ENCODE measurements at regions not wholly inside any gene's neighbourhood (a gene's known extent, or its start where the extent isn't known, plus 50 kb on each side); places are given as distances from the start of the nearest gene placed in this dataset.

DNA sequence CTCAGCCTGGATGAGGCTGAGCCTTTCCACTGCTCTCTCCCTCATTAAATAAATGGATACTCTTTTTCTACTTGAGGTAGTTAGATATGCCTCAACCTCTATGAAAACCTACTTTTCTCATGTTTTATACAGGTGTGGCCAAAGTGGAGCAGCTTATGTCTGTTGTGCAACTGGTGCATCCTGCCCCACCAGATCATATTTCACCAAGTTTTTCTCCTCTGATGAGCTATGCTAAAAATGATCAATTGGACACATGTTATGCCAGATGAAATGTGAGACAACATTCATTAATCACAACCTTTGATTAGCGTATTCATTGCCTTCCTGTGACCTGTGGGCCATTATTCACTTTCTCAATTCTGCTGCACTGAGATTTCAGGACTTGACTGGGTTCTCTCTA, 106.9 kb upstream of the NEDD9 start:
- no peak overlapping the region for H2BK15ac ChIP-seq (ENCODE audit: low read depth, low read length)
- no peak overlapping the region for H4K8ac ChIP-seq (ENCODE audit: low read depth in 2 of 2, low read length in 2 of 2)
- DNase-seq = no peak
- H3K4ac ChIP-seq (ENCODE audit: low read depth, low read length) = no peak overlapping the region
- H3K56ac ChIP-seq (ENCODE audit: extremely low read depth, insufficient read depth, low read length) = no peak overlapping the region
- intact Hi-C loops (cut with micrococcal nuclease) = no loop called here
- no peak overlapping the region for H3K27ac ChIP-seq (ENCODE audit: insufficient read depth, low read length)
- POLR2A ChIA-PET (ENCODE audit: unreplicated experiment) = no interaction called here
- no peak overlapping the region for H2AK9ac ChIP-seq (replicated peaks; ENCODE audit: low read depth, low read length, poor library complexity)
- no peaks in the 10 kb centered on the region for H3K79me1 ChIP-seq (ENCODE audit: low read depth in 1 of 2, low read length in 2 of 2)
- WGBS, 2 experiments (ENCODE audit: extremely low coverage in 2 of 2, insufficient read length in 1 of 2) = 67% methylated on average over 1 of the region's 1 CpG; no CpG with 5 or more reads in 1 of the 2 experiments
- H3K4me1 ChIP-seq (ENCODE audit: control insufficient read depth, insufficient read depth, low read length) = no peaks in the 10 kb centered on the region
- H3K23ac ChIP-seq (ENCODE audit: low read depth, low read length) = no peak overlapping the region
- no peak for ATAC-seq (ENCODE audit: low read depth)
- no peaks in the 10 kb centered on the region for H3K36me3 ChIP-seq (ENCODE audit: control insufficient read depth, insufficient read depth, low read length)
- H3K9me1 ChIP-seq (ENCODE audit: insufficient read depth, low read length) = no peaks in the 10 kb centered on the region
- H3K9me3 ChIP-seq (ENCODE audit: control insufficient read depth, insufficient read depth, low read length) = peaks cover 2% of the 10 kb centered on the region
- TF ChIP-seq, protein P1, sequence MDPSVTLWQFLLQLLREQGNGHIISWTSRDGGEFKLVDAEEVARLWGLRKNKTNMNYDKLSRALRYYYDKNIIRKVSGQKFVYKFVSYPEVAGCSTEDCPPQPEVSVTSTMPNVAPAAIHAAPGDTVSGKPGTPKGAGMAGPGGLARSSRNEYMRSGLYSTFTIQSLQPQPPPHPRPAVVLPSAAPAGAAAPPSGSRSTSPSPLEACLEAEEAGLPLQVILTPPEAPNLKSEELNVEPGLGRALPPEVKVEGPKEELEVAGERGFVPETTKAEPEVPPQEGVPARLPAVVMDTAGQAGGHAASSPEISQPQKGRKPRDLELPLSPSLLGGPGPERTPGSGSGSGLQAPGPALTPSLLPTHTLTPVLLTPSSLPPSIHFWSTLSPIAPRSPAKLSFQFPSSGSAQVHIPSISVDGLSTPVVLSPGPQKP (IDR thresholded peaks at IDR 0.05; ENCODE audit: borderline replicate concordance, low read depth, low read length) = no peak
- TF ChIP-seq MAZ (IDR thresholded peaks at IDR 0.05; ENCODE audit: borderline replicate concordance, low read depth, low read length) (no peak), RAD21 (IDR thresholded peaks at IDR 0.05; ENCODE audit: low read length) (no peak), SMC3 (IDR thresholded peaks at IDR 0.05; ENCODE audit: low read depth, low read length) (no peak), POLR2A (IDR thresholded peaks at IDR 0.05; ENCODE audit: low read depth, low read length) (no peak), BHLHE40 (IDR thresholded peaks at IDR 0.05; ENCODE audit: low read depth, low read length) (no peak), MXI1 (IDR thresholded peaks at IDR 0.05; ENCODE audit: borderline replicate concordance, low read depth, low read length) (no peak), RCOR1 (IDR thresholded peaks at IDR 0.05; ENCODE audit: insufficient replicate concordance, low read length) (no peak), FOS (IDR thresholded peaks at IDR 0.05; ENCODE audit: low read depth, low read length) (no peak), CEBPB (IDR thresholded peaks at IDR 0.05; ENCODE audit: low read depth, low read length) (no peak)
- TF ChIP-seq, protein P2, sequence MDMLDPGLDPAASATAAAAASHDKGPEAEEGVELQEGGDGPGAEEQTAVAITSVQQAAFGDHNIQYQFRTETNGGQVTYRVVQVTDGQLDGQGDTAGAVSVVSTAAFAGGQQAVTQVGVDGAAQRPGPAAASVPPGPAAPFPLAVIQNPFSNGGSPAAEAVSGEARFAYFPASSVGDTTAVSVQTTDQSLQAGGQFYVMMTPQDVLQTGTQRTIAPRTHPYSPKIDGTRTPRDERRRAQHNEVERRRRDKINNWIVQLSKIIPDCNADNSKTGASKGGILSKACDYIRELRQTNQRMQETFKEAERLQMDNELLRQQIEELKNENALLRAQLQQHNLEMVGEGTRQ (IDR thresholded peaks at IDR 0.05; ENCODE audit: low read depth, low read length) = no peak
- no peak overlapping the region for H3K18ac ChIP-seq (ENCODE audit: low read depth, low read length)
- H4K5ac ChIP-seq (ENCODE audit: low read depth, low read length) = no peak overlapping the region
- H4K91ac ChIP-seq (ENCODE audit: insufficient read depth, low read depth, low read length) = no peak overlapping the region
- dilution Hi-C loops (cut with HindIII; ENCODE audit: low sequenced_read_pairs, unreplicated experiment) = no loop called here
- CTCF ChIA-PET = interaction anchor here (0.6 to 0.7 kb wide), 2 partner anchors 11 to 12 kb away, joined by 3 to 6 read pairs; no protein-coding TSS in a partner anchor
- in situ Hi-C loops (cut with MboI; ENCODE audit: low sequenced_read_pairs) = no loop called here
- H2BK120ac ChIP-seq (ENCODE audit: low read depth, low read length) = no peak overlapping the region
- no peaks in the 10 kb centered on the region; the same call in 1 of the 2 replicates for H3K27me3 ChIP-seq (ENCODE audit: control insufficient read depth, insufficient read depth, low read length)
- no peak overlapping the region for H2AFZ ChIP-seq (replicated peaks; ENCODE audit: low read length, poor library complexity)
- BruUV-seq (replicated peaks) = no TSS peak
- H3K4me3 ChIP-seq (ENCODE audit: insufficient read depth, low read depth, low read length) = no peak overlapping the region
- no peak overlapping the region for H3K14ac ChIP-seq (replicated peaks; ENCODE audit: low read depth, low read length)
- no peaks in the 10 kb centered on the region for H4K20me1 ChIP-seq (ENCODE audit: insufficient read depth, low read length)
- H2BK5ac ChIP-seq (ENCODE audit: low read depth, low read length, poor library complexity, severe bottlenecking) = no peak overlapping the region
- no peak overlapping the region for H2AK5ac ChIP-seq (ENCODE audit: low read depth, low read length)
- no peak overlapping the region for H3K4me2 ChIP-seq (ENCODE audit: low read depth, low read length)
- H3K9ac ChIP-seq (ENCODE audit: low read depth, low read length) = no peak overlapping the region
- no peak overlapping the region for H2BK20ac ChIP-seq (ENCODE audit: low read depth, low read length)
